ENCODE measurements at regions not wholly inside any gene's neighbourhood (a gene's known extent, or its start where the extent isn't known, plus 50 kb on each side); places are given as distances from the start of the nearest gene placed in this dataset.
"Not testable (repeated sequence)": the region's sequence is repeated elsewhere in the genome, so short reads cannot be mapped to it uniquely, and the experiment has no call there.

DNA sequence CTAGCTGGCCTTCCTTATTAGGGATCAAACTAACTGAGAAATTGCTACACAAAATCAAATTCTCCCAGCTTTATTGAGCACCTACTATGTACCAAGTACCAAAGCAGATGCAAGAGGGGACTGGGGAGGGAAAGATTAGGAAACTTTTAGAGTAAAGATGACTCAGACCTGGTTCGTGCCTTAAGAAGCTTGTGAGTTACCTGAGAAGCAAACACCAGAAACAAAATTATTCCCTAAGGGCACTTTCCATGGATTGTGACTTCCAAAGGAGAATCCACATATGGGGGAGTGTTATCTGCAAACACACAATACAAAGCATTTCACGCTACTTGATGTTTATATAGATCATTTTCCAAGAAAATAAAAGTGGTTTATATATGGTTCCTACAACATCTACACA, 326.9 kb upstream of the HNRNPA3 start:
- DNase-seq (ENCODE audit: low read depth) = no peak
- in situ Hi-C loops (cut with HindIII; ENCODE audit: low sequenced_read_pairs) = no loop called here
- H3K4me3 ChIP-seq (ENCODE audit: low read depth, low read length) = no peak overlapping the region
- TF ChIP-seq, protein P1, sequence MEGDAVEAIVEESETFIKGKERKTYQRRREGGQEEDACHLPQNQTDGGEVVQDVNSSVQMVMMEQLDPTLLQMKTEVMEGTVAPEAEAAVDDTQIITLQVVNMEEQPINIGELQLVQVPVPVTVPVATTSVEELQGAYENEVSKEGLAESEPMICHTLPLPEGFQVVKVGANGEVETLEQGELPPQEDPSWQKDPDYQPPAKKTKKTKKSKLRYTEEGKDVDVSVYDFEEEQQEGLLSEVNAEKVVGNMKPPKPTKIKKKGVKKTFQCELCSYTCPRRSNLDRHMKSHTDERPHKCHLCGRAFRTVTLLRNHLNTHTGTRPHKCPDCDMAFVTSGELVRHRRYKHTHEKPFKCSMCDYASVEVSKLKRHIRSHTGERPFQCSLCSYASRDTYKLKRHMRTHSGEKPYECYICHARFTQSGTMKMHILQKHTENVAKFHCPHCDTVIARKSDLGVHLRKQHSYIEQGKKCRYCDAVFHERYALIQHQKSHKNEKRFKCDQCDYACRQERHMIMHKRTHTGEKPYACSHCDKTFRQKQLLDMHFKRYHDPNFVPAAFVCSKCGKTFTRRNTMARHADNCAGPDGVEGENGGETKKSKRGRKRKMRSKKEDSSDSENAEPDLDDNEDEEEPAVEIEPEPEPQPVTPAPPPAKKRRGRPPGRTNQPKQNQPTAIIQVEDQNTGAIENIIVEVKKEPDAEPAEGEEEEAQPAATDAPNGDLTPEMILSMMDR (IDR thresholded peaks at IDR 0.05; ENCODE audit: low read depth, low read length, missing control alignments) = no peak

DNA sequence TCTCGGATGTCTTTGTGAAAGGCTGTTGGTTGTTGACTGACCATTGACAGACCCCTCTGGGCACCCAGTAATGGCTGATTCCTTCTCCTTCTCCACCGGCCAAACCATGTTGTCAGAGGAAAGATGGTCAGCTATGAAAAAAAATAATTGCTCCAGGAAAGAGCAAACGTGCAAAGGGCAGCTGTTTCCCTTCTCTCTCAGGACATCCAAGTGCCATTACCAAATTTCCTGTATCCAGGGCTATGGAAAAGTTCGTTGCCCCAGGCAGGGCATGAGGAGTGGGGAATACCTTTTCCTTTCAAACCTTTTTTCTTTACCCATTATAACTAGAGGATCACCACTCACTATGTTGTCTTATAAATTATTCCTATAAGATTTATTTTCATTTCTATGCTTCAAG, 321.5 kb upstream of the HNRNPA3 start:
- H3K4me3 ChIP-seq (ENCODE audit: low read depth, low read length) = no peak overlapping the region
- DNase-seq (ENCODE audit: low read depth) = no peak
- TF ChIP-seq, protein P1 (IDR thresholded peaks at IDR 0.05; ENCODE audit: low read depth, low read length, missing control alignments) = no peak
- in situ Hi-C loops (cut with HindIII; ENCODE audit: low sequenced_read_pairs) = no loop called here

DNA sequence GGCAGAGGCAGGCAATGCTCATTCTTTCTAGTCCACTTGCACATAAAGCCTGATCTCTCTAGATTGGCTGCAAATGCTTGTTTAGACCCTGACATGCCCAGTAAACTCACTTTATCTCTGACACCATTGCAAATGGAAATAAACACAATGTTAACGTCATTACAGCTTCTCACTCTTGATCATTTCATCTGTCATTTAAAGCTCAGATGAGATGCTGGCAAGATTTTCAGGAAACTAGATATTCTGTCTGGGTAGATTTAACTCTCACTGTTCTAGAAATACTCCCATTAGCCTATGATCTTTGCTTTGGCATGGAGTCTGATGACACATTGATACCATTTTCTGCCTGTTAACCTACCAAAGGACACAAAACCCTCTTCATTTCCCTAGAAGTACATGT, 320.7 kb upstream of the HNRNPA3 start:
- TF ChIP-seq, protein P1 (IDR thresholded peaks at IDR 0.05; ENCODE audit: low read depth, low read length, missing control alignments) = no peak
- H3K4me3 ChIP-seq (ENCODE audit: low read depth, low read length) = no peak overlapping the region
- in situ Hi-C loops (cut with HindIII; ENCODE audit: low sequenced_read_pairs) = no loop called here
- DNase-seq (ENCODE audit: low read depth) = no peak

DNA sequence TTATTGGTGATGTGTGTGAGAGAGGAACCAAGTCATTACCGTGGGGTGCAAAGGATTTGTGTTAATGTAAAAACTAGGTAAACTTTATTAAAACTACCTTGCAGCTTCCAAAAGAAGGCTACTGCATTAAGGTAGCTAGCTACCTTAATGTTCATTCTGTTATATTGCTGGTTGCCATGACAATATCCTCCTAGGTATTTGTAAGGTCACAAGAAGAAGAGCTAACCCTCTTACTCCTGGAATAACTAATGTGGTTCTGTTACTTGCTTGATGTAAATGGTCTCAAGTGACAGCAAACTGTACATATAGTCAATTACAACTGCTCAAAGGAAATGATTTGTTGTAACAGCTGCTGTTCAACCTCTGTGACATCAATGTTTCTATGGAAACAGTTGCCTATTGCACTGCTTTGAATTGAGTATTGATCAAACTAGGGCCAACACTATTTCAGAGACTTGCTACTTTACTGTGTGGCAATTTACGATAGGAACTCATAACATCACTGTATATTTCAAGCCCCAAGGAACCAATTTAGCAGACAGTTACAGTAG, 319.8 kb upstream of the HNRNPA3 start:
- H3K4me3 ChIP-seq (ENCODE audit: low read depth, low read length) = no peak overlapping the region
- in situ Hi-C loops (cut with HindIII; ENCODE audit: low sequenced_read_pairs) = no loop called here
- TF ChIP-seq, protein P1 (IDR thresholded peaks at IDR 0.05; ENCODE audit: low read depth, low read length, missing control alignments) = no peak
- no peak for DNase-seq (ENCODE audit: low read depth)

DNA sequence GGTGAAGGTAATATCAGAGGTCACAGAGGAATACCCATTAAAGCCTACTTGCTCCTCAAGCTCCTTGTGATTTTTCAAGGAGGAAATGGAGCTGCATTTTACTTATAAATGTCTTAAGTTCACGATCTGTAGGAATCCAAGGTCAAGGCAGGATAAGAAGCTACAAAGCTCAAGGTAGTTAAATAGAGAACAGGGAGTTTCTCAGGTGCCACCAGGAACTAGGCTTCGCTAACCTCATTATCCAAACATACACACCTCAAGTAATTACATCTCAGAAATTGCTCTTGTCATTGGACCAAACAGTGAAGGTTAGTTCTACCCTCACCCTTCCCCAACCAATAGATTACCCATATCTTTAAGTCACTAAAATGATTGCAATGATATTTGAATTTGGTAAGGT, 317.4 kb upstream of the HNRNPA3 start:
- H3K4me3 ChIP-seq (ENCODE audit: low read depth, low read length) = no peak overlapping the region
- DNase-seq (ENCODE audit: low read depth) = no peak
- in situ Hi-C loops (cut with HindIII; ENCODE audit: low sequenced_read_pairs) = no loop called here
- TF ChIP-seq, protein P1 (IDR thresholded peaks at IDR 0.05; ENCODE audit: low read depth, low read length, missing control alignments) = no peak

DNA sequence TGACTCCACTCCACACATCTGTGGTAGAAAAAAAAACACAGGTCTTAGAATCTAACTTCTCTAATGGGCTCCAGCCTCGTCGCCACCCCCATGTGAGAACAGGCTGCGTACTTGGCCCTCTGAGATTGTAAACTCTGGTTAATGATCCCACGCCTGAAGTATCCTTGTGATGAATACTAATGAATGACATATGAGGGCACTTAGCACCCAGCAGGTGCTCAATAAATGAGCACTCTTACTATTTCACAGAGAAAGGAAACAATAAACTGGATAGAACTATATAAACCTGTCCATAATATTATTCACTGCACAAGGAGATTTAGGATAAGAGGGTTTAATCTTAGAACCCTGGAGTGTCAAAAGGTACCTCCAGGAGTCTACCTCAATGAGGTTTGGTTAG, 310.1 kb upstream of the HNRNPA3 start:
- in situ Hi-C loops (cut with HindIII; ENCODE audit: low sequenced_read_pairs) = no loop called here

DNA sequence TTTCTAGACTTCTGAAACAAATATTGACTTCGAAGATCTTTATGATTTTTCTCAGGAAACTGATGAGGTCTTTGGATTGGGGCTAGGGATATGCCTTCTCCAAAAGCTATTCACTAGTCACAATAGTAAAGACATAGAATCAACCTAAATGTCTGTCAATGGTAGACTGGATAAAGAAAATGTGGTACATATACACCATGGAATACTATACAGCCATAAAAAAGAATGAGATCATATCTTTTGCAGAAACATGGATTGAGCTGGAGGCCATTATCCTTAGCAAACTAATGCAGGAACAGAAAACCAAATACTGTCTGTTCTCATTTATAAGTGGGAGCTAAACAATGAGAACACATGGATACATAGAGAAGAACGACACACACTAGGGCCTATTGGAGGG, 308.5 kb upstream of the HNRNPA3 start:
- DNase-seq (ENCODE audit: low read depth); H3K4me3 ChIP-seq (ENCODE audit: low read depth, low read length); in situ Hi-C loops (cut with HindIII; ENCODE audit: low sequenced_read_pairs): not testable (repeated sequence)

More for the DNA sequence above, 310.1 kb upstream of the HNRNPA3 start:
- TF ChIP-seq, protein P1 (IDR thresholded peaks at IDR 0.05; ENCODE audit: low read depth, low read length, missing control alignments) = no peak
- DNase-seq (ENCODE audit: low read depth) = no peak
- no peak overlapping the region for H3K4me3 ChIP-seq (ENCODE audit: low read depth, low read length)

Measured in astrocyte of the cerebellum (primary cell).